ENCODE measurements at regions not wholly inside any gene's neighbourhood (a gene's known extent, or its start where the extent isn't known, plus 50 kb on each side); places are given as distances from the start of the nearest gene placed in this dataset.

- ChIA-PET CTCF (ENCODE audit: low intra/inter-chr PET ratio, low total read pairs) (no interaction called here), POLR2A (no interaction called here)
- intact Hi-C loops (cut with micrococcal nuclease; ENCODE audit: unreplicated experiment) (no loop called here), in situ Hi-C loops (cut with HindIII; ENCODE audit: extremely low pct_ligation_motif_present, low pct_unique_long_range_greater_than_20kb) (no loop called here)
- TF ChIP-seq SALL1 (CRISPR knock-in tag; IDR thresholded peaks at IDR 0.05) (no peak), SP1 (IDR thresholded peaks at IDR 0.05) (no peak), SP1 (CRISPR knock-in tag; IDR thresholded peaks at IDR 0.05) (no peak), SATB2 (CRISPR knock-in tag; IDR thresholded peaks at IDR 0.05) (no peak), USF2 (IDR thresholded peaks at IDR 0.05; ENCODE audit: low read depth, low read length) (no peak), USF2 (CRISPR knock-in tag; IDR thresholded peaks at IDR 0.05; ENCODE audit: borderline replicate concordance) (no peak), ZNF746 (CRISPR knock-in tag; IDR thresholded peaks at IDR 0.05) (no peak), ZFP36L1 (CRISPR knock-in tag; IDR thresholded peaks at IDR 0.05) (no peak), TEAD2 (CRISPR knock-in tag; IDR thresholded peaks at IDR 0.05) (no peak), ZNF432 (CRISPR knock-in tag; IDR thresholded peaks at IDR 0.05; ENCODE audit: borderline replicate concordance) (no peak), HOXA5 (CRISPR knock-in tag; IDR thresholded peaks at IDR 0.05) (no peak), FOXJ3 (CRISPR knock-in tag; IDR thresholded peaks at IDR 0.05; ENCODE audit: borderline replicate concordance) (no peak), MAZ (IDR thresholded peaks at IDR 0.05; ENCODE audit: borderline replicate concordance, low read depth, low read length) (no peak), MAZ (CRISPR knock-in tag; IDR thresholded peaks at IDR 0.05; ENCODE audit: low read depth) (no peak), RCOR2 (CRISPR knock-in tag; IDR thresholded peaks at IDR 0.05) (no peak)
- Histone ChIP-seq H2AFZ (ENCODE audit: low read length) (no peak overlapping the region), H3K4me3 (replicated peaks in 1 of 3; ENCODE audit: insufficient read depth in 1 of 3, low read depth in 2 of 3, low read length in 3 of 3) (no peak overlapping the region), H3K27me3 (ENCODE audit: control insufficient read depth in 1 of 2, insufficient read depth in 2 of 2, low read length in 2 of 2) (peaks cover 0 to 2% of the 10 kb centered on the region in 2 experiments; a peak in 1 of 5 replicates), H3K27ac (ENCODE audit: extremely low read length, insufficient read depth, low read length) (no peak overlapping the region), H4K20me1 (ENCODE audit: insufficient read depth, low read length) (no peaks in the 10 kb centered on the region), H3K4me1 (ENCODE audit: insufficient read depth, low read length) (no peaks in the 10 kb centered on the region), H3K36me3 (replicated peaks in 1 of 2; ENCODE audit: control insufficient read depth in 1 of 2, insufficient read depth in 2 of 2, low read length in 2 of 2) (no peaks in the 10 kb centered on the region), H3K4me2 (ENCODE audit: low read depth, low read length) (no peak overlapping the region), H3K9ac (ENCODE audit: insufficient read depth, low read depth, low read length) (no peak overlapping the region), H3K79me2 (ENCODE audit: insufficient read depth, low read length) (no peaks in the 10 kb centered on the region), H3K9me3 (ENCODE audit: low read length) (no peaks in the 10 kb centered on the region)
- FAIRE-seq (no peak), ATAC-seq (no peak), DNase-seq (ENCODE audit: low spot score) (no peak)
- 3% methylated on average over 2 of the region's 2 CpGs for WGBS (ENCODE audit: low lambda C conversion rate)
- BruUV-seq (replicated peaks), result no TSS peak
Observed at GRCh38 chr7:127478461-127478860, 86.0 kb upstream of the ZNF800 start.
